CD14-positive monocyte (primary cell): ENCODE measurements at regions not wholly inside any gene's neighbourhood (a gene's known extent, or its start where the extent isn't known, plus 50 kb on each side); places are given as distances from the start of the nearest gene placed in this dataset.

Source experiments
- DNase-seq, 3 donors: peaks; one replicate each; pipeline ENCODE4 v3.0.0-alpha.2; 2011 to 2022
- H2AFZ ChIP-seq: 2 replicates; pipeline ENCODE4 v1.6.0; 2012; ENCODE audit warnings: mild to moderate bottlenecking, low read depth, low read length, inconsistent platforms; ENCODE audit not compliant: insufficient read depth, poor library complexity, severe bottlenecking
- H3K27ac ChIP-seq, 2 donors: 1 replicate in 1 of 2; 2 replicates in 1 of 2; pipeline ENCODE4 v1.5.1; 2012 to 2013; ENCODE audit warnings: low read length in 2 of 2, control low read depth in 1 of 2, inconsistent platforms in 1 of 2, low read depth in 1 of 2, mild to moderate bottlenecking in 1 of 2
- H3K27me3 ChIP-seq, 2 donors: one replicate each; pipeline versions ENCODE4 v1.6.0 to v1.6.1; 2011 to 2013; ENCODE audit warnings: low read length in 2 of 2; ENCODE audit not compliant: control insufficient read depth in 2 of 2, insufficient read depth in 2 of 2
- H3K36me3 ChIP-seq, 2 donors: replicated peaks in 1 of 2; 1 replicate in 1 of 2; 2 replicates in 1 of 2; pipeline versions ENCODE4 v1.5.1 to v1.6.1; 2012 to 2013; ENCODE audit warnings: low read length in 2 of 2, control low read depth in 1 of 2, inconsistent platforms in 1 of 2, mild to moderate bottlenecking in 1 of 2; ENCODE audit not compliant: insufficient read depth in 2 of 2, control insufficient read depth in 1 of 2
- H3K4me1 ChIP-seq, 2 donors: 1 replicate in 1 of 2; 2 replicates in 1 of 2; pipeline versions ENCODE4 v1.5.1 to v1.6.1; 2012 to 2013; ENCODE audit warnings: low read length in 2 of 2, control low read depth in 1 of 2, inconsistent platforms in 1 of 2, mild to moderate bottlenecking in 1 of 2, moderate library complexity in 1 of 2; ENCODE audit not compliant: insufficient read depth in 2 of 2, control insufficient read depth in 1 of 2
- H3K4me2 ChIP-seq: replicated peaks from 2 replicates; pipeline ENCODE3; 2012; ENCODE audit warnings: low read length, moderate library complexity, mild to moderate bottlenecking; ENCODE audit not compliant: poor library complexity, severe bottlenecking; ENCODE audit errors: extremely low read depth
- H3K4me3 ChIP-seq, 3 experiments: fragments of 200-600 bp in 1 of 3; sonication (generic) in 1 of 3; replicated peaks in 1 of 3; 1 replicate in 2 of 3; 2 replicates in 1 of 3; pipeline ENCODE4 v1.5.1; 2011 to 2013; ENCODE audit warnings: low read length in 3 of 3, mild to moderate bottlenecking in 3 of 3, control low read depth in 2 of 3, low read depth in 2 of 3, inconsistent platforms in 1 of 3, moderate library complexity in 1 of 3
- H3K79me2 ChIP-seq: 2 replicates; pipeline ENCODE4 v1.6.0; 2012; ENCODE audit warnings: mild to moderate bottlenecking, control low read depth, inconsistent platforms, low read length, moderate library complexity; ENCODE audit not compliant: insufficient read depth
- H3K9ac ChIP-seq: 2 replicates; pipeline ENCODE4 v1.6.0; 2017; ENCODE audit warnings: low read length, mild to moderate bottlenecking; ENCODE audit not compliant: insufficient read depth, poor library complexity, severe bottlenecking
- H3K9me3 ChIP-seq, 2 donors: replicated peaks in 1 of 2; 1 replicate in 1 of 2; 2 replicates in 1 of 2; pipeline versions ENCODE4 v1.5.1 to v1.6.1; 2012 to 2013; ENCODE audit warnings: low read length in 2 of 2, control low read depth in 1 of 2; ENCODE audit not compliant: control insufficient read depth in 1 of 2, insufficient read depth in 1 of 2
- H4K20me1 ChIP-seq: 2 replicates; pipeline ENCODE4 v1.6.0; 2012; ENCODE audit warnings: mild to moderate bottlenecking, low read length, control low read depth, moderate library complexity; ENCODE audit not compliant: insufficient read depth
- H3K27ac Mint-ChIP-seq, 7 donors: one replicate each; pipeline ENCODE4 v1.8.0; 2020; ENCODE audit warnings: mild to moderate bottlenecking in 7 of 7, mixed read lengths in 7 of 7, moderate library complexity in 6 of 7, inconsistent platforms in 2 of 7
- H3K27me3 Mint-ChIP-seq, 3 donors: one replicate each; pipeline ENCODE4 v1.8.0; 2021 to 2022; ENCODE audit warnings: low read depth in 3 of 3, mild to moderate bottlenecking in 3 of 3, mixed read lengths in 3 of 3, moderate library complexity in 3 of 3, inconsistent platforms in 1 of 3
- H3K36me3 Mint-ChIP-seq, 2 donors: one replicate each; pipeline ENCODE4 v1.8.0; 2020; ENCODE audit warnings: mixed read lengths in 2 of 2, inconsistent platforms in 1 of 2, mild to moderate bottlenecking in 1 of 2
- H3K4me1 Mint-ChIP-seq: one replicate; pipeline ENCODE4 v1.8.0; 2020; ENCODE audit warnings: mild to moderate bottlenecking, mixed read lengths
- H3K4me3 Mint-ChIP-seq, 2 donors: one replicate each; pipeline ENCODE4 v1.8.0; 2020; ENCODE audit warnings: mild to moderate bottlenecking in 2 of 2, mixed read lengths in 2 of 2, moderate library complexity in 1 of 2
- H3K9me3 Mint-ChIP-seq, 7 donors: one replicate each; pipeline ENCODE4 v1.8.0; 2020 to 2022; ENCODE audit warnings: mixed read lengths in 7 of 7, mild to moderate bottlenecking in 6 of 7, moderate library complexity in 6 of 7, inconsistent platforms in 2 of 7
- WGBS: methylation state at CpG from one replicate; pipeline ENCODE4 v1.1.5; 2013; ENCODE audit warnings: missing lambda C conversion rate; ENCODE audit not compliant: insufficient coverage; 5-methylcytosine and 5-hydroxymethylcytosine counted together
- intact Hi-C, 2 donors: fragments of 100-400 bp; cut with micrococcal nuclease; formaldehyde crosslinking; loops; one replicate each; pipeline versions ENCODE4 v1.15.0 to v1.15.1; 2023
- TF ChIP-seq, protein P1 (sequence below): fragments of 200-600 bp; IDR thresholded peaks from one replicate; pipeline ENCODE4 v1.8.0; 2022; ENCODE audit warnings: antibody characterized with exemption, mild to moderate bottlenecking

DNA sequence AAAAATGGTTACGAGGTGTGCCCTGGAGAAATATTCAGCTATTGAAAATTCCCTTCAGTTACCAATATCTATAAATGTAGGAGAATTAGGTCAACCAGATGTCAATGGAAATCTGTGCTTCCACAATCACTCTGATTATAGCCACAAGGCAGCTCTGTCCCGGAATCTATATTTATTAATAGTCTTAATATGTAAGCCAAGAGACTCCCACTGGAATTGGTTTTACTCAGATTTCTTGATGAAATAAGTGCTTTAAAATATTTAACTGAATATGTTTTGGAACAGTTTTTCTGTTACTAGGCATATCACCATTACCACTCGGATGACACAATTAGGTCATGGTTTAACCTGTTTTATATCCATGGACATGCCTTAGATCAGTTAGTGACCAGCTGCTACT lies 169.6 kb downstream of the POM121L12 start:
- no peak overlapping the region for H3K4me3 ChIP-seq
- no peaks in the 10 kb centered on the region for H3K4me1 ChIP-seq
- peaks cover 0 to 16% (median 3%) of the 10 kb centered on the region in 7 donors for H3K9me3 Mint-ChIP-seq
- no peaks in the 10 kb centered on the region for H4K20me1 ChIP-seq
- no peak overlapping the region for H3K4me3 Mint-ChIP-seq
- no peak overlapping the region for H2AFZ ChIP-seq
- H3K4me2 ChIP-seq: no peak overlapping the region
- H3K36me3 ChIP-seq: no peaks in the 10 kb centered on the region
- peaks cover 0 to 2% (median 0%) of the 10 kb centered on the region in 3 donors for H3K27me3 Mint-ChIP-seq
- H3K36me3 Mint-ChIP-seq: no peaks in the 10 kb centered on the region
- no CpG with 5 or more reads among the region's 3 CpGs for WGBS
- H3K9ac ChIP-seq: no peak overlapping the region
- H3K27ac Mint-ChIP-seq: no peak overlapping the region
- intact Hi-C loops: no loop called here
- no peak overlapping the region for H3K27ac ChIP-seq
- DNase-seq: no peak
- H3K79me2 ChIP-seq: no peaks in the 10 kb centered on the region
- no peaks in the 10 kb centered on the region for H3K27me3 ChIP-seq
- peaks cover 10 to 23% of the 10 kb centered on the region in 2 donors for H3K9me3 ChIP-seq
- H3K4me1 Mint-ChIP-seq: no peaks in the 10 kb centered on the region
- TF ChIP-seq, protein P1, sequence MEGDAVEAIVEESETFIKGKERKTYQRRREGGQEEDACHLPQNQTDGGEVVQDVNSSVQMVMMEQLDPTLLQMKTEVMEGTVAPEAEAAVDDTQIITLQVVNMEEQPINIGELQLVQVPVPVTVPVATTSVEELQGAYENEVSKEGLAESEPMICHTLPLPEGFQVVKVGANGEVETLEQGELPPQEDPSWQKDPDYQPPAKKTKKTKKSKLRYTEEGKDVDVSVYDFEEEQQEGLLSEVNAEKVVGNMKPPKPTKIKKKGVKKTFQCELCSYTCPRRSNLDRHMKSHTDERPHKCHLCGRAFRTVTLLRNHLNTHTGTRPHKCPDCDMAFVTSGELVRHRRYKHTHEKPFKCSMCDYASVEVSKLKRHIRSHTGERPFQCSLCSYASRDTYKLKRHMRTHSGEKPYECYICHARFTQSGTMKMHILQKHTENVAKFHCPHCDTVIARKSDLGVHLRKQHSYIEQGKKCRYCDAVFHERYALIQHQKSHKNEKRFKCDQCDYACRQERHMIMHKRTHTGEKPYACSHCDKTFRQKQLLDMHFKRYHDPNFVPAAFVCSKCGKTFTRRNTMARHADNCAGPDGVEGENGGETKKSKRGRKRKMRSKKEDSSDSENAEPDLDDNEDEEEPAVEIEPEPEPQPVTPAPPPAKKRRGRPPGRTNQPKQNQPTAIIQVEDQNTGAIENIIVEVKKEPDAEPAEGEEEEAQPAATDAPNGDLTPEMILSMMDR: no peak

DNA sequence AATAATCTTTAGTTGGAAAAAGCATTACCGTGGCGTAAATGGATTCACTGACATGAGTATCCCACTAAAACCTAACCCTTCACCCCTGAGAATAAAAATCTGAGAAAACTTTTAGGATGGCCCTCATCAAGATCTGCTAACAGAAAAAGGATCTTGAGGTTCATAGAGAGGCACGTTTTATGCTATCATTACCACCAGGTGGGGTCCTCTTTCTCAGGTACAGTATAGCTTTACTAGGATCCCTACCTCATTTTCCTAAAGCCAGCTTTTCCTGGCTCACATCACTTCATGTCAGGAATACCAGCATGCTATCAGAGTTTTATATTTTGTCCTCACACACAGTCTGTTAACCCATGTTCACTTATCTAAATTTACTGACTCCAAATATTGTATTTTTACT lies 173.7 kb downstream of the POM121L12 start:
- Histone ChIP-seq H3K27ac (no peak overlapping the region), H3K9me3 (peaks cover 19 to 37% of the 10 kb centered on the region in 2 donors), H3K4me3 (no peak overlapping the region), H2AFZ (no peak overlapping the region), H3K36me3 (no peaks in the 10 kb centered on the region), H3K4me1 (no peaks in the 10 kb centered on the region), H3K79me2 (no peaks in the 10 kb centered on the region), H3K27me3 (no peaks in the 10 kb centered on the region), H4K20me1 (no peaks in the 10 kb centered on the region), H3K9ac (no peak overlapping the region), H3K4me2 (no peak overlapping the region)
- Mint-ChIP-seq H3K36me3 (no peaks in the 10 kb centered on the region), H3K27me3 (peaks cover 0 to 4% (median 0%) of the 10 kb centered on the region in 3 donors), H3K4me1 (no peaks in the 10 kb centered on the region), H3K9me3 (peaks cover 0 to 22% (median 3%) of the 10 kb centered on the region in 7 donors), H3K27ac (no peak overlapping the region), H3K4me3 (no peak overlapping the region)
- WGBS: 90% methylated on average over 2 of the region's 3 CpGs
- TF ChIP-seq, protein P1: no peak
- no peak for DNase-seq
- intact Hi-C loops: no loop called here
